Iris pigment epithelial cell (primary cell): ENCODE measurements at regions not wholly inside any gene's neighbourhood (a gene's known extent, or its start where the extent isn't known, plus 50 kb on each side); places are given as distances from the start of the nearest gene placed in this dataset.
"Not testable (repeated sequence)": the region's sequence is repeated elsewhere in the genome, so short reads cannot be mapped to it uniquely, and the experiment has no call there.

Experiments
- DNase-seq: peaks from one replicate; pipeline ENCODE4 v3.0.0-alpha.2; 2011; ENCODE audit warnings: low read depth

DNA sequence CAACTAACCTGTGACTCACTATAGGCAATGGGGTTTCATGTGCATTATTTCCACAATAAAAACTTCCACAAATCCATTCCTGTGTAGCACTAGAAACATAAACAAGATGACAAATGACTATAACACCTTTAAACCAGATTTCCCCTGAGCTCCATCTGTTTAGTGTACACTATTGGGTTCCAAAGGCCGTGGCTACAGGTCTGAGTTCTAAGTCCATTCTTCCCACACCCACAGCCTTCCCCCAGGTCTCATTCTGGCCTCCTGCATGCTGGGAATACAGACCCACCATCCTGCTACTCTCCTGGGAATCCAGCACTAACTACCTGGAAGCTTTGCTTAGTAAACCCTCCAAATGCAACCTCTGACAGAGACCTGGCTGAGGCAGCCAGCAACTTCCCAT lies 460.2 kb downstream of the RPIA start:
- DNase-seq, result not testable (repeated sequence)

- not testable (repeated sequence) for DNase-seq
Measured at GRCh38 chr2:89152501-89152900, 461.0 kb downstream of the RPIA start.

DNA sequence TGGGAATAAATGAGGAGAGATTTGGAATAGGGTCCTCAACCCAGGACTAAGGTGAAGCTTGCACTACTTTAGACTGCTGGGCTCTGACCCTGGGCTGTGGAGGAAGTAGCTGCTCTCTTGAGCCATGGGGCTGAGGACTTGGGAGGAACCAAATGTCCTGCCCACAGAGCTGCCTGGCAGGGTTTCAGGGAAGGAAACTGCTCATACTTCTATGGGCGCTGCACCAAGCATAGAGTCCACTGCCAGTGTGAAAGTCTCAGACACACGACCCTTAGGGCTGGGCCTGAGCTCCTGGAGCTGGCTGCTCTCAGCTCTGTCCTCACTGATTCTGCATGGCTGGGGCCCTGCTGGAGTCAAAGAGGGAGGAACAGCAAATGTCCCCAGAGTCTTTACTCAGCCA lies 461.7 kb downstream of the RPIA start:
- DNase-seq, result not testable (repeated sequence)

- DNase-seq, result not testable (repeated sequence)
Measured at GRCh38 chr2:89154247-89154682, 462.8 kb downstream of the RPIA start.

DNA sequence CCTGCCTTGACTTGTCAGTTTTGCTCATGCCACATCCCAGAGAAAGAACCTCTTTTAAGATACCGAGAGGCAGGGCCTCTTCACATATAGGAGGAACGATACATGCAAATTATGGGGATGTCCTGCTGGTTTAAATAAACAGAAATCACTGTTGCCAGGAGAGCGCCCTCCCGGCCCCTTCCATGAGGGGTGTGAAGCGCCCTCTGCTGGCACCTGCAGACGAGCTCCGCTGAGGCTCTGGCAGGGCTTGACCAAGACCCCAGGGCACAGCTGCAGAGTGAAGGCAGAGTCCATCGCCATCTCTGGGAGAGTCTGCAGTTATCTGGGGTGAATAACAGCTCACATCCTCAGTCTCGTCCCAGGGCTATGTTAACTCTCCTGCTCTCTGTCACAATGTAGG lies 468.8 kb downstream of the RPIA start:
- DNase-seq, result not testable (repeated sequence)

DNA sequence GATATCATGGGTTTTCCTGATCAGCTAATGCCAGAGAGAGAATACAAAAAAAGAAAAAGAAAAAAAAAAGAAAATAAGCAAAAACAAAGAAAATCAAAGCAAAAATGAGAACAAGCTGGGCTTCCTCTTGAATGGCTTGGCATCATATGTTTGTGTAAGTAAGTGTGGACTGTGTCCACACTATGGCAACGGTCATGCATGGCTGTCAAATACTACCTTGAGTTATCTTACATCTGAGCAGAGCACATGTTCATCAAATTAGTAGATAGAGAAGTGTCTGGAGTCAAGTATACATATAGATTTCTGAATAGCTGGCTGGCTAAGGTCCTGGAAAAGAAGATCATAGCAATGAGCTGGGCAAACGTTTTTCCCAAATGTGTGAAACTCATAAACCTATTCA lies 470.2 kb downstream of the RPIA start:
- not testable (repeated sequence) for DNase-seq

DNA sequence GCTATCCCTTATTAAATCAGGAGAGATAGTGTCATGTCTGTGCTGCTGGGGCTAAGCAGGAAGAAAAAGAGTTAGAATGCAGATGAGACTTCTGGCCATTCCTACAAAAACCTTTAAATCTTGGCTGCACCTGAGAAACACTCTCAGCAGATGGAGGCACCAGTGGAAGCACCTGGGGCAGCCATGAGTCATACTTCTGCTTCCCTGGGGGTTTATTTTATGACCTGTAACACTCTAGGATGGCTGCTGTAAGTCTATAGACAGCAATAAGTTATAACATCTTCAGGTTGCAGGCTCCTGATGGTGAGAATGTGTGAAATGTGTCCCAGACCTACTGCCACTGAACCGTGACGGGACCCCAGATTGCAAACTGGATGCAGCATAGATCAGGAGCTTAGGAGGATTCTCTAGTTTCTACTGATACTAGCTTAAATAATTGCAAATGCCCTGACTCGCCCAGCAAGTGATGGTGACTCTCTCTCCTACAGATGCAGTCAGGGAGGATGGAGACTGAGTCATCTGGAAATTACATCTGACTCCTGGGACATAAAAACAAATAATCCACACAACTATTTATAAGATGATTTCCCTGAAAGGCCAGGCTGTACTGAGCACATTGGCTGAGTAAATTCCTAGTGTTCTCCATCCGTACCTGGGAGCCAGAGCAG lies 479.2 kb downstream of the RPIA start:
- DNase-seq, result not testable (repeated sequence)

DNA sequence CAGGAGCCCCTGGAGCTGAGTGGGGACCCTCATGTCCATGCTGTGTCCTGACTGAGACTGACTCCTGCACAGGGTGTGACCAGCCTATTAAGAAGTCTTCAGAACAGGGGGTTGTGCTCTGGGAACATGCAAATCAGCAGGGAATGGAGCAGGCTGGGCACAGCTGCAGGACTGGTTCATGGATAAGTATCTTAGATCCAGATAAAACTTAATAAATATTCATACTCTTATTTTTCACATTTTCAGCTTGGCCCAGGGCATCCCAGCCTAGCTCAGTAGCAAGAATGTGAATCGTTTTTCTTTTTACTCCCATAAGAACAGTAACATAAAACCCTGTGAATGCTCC lies 479.7 kb downstream of the RPIA start:
- DNase-seq, result not testable (repeated sequence)

GRCh38 chr2:89177004-89177403 lies 485.5 kb downstream of the RPIA start:
- DNase-seq, result not testable (repeated sequence)

GRCh38 chr2:89182221-89182620 lies 490.7 kb downstream of the RPIA start:
- peak; percentile 17 for DNase-seq

DNA sequence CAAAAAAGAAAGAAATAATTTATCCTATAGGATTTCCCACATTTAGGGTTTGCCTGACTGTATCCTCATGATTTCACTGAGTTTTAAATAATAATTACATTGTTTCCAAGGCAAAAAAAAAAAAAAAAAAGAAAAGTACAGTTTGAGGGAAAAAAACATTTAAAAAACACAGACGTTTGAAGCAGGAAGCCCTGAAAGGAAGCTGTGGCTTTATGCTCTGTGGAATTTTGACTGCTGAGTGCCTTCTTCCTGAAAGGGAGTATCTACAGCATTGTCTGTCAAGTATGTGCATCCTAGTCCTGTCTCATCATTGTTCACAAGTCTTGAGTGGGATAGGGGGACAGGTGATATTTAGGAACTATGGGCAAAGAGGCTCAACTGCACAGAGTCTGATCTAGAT lies 493.3 kb downstream of the RPIA start:
- not testable (repeated sequence) for DNase-seq

GRCh38 chr2:89195636-89196251 lies 504.3 kb downstream of the RPIA start:
- not testable (repeated sequence) for DNase-seq

DNA sequence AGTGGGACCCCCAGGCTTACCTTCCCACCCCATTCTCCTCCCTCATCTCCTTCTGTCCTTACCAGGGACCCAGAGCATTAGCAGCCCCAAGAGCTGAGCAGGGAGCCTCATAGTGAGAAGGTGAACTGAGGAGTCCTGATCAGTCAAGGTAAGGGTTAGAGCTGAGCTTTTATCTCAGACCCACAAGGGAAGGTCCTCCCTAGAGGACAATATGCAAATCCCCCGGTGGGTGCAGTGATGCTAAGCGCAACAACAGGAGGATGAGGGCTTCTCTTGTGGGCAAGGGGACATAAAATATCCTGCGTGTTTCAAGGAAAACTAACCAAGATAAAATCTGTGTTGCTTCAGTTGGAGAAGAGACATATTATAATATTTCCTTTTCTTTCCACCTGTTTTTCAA lies 505.2 kb downstream of the RPIA start:
- not testable (repeated sequence) for DNase-seq

DNA sequence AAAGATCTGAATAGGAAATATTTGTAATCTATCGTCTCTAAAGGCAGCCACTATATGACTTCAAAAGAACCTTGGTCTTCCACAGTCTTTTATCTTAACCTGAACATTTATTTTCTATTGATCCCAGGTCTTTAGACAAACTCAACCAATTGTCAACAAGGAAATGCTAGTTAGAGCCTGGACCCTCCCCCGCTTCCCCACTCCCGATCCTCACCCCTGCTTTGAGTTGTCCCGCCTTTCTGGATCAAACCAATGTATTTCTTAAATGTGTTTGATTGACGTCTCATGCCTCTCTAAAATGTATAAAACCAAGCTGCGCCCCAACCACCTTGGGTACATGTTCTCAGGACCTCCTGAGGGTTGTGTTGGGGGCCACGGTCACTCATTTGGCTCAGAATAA lies 506.6 kb downstream of the RPIA start:
- DNase-seq, result not testable (repeated sequence)

DNA sequence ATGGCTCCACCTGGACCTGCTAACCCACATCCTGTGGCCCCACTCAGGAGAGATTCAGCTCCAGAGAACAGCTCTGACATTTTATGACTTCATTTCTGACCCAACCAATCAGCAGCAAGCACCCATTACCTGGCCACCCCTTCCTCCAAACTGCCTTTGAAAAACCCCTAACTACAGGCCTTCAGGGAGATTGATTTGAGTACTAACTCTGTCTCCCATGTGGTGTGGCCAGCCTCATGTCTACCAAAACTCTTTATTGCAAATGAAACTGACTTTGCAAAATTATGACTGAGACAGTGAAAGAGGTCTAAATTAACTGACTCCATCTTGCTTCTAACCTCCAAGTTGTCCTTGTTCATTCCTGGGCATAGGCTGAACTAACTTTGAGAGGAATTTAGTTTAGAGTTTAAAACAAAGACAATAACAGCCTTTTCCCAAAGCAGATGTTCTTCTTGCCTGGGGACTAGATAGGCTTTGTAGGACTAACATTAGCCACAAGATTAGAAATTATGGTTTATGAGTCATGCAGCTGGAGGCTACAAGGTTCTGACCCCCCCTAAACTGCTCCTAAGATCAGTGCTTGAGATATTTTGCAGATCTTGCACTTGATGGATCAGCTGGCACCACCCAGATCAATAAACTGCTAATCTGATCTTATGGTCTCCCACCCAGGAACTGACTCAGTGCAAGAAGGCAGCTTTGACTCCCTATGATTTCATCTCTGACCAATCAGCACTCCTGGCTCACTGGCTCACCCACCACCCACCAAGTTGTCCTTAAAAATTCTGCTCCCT lies 508.2 kb downstream of the RPIA start:
- DNase-seq, result not testable (repeated sequence)

DNA sequence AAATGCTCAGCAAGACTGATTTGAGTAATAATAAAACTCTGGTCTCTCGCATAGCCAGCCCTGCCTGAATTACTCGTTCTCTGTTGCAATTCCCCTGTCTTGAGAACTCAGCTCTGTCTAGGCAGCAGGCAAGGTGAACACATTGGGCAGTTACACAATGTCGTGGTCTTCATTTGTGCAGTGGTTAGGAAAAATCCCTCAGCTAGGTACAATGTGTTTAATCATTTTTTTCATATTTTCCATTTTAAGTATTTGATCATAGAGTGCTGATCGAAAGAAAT lies 508.7 kb downstream of the RPIA start:
- not testable (repeated sequence) for DNase-seq

- not testable (repeated sequence) for DNase-seq
Measured at GRCh38 chr2:89202518-89202917, 511.0 kb downstream of the RPIA start.

GRCh38 chr2:89205153-89205552 lies 513.7 kb downstream of the RPIA start:
- peak; percentile 5 for DNase-seq

GRCh38 chr2:89208144-89208932 lies 516.9 kb downstream of the RPIA start:
- peak; percentile 70 for DNase-seq

DNA sequence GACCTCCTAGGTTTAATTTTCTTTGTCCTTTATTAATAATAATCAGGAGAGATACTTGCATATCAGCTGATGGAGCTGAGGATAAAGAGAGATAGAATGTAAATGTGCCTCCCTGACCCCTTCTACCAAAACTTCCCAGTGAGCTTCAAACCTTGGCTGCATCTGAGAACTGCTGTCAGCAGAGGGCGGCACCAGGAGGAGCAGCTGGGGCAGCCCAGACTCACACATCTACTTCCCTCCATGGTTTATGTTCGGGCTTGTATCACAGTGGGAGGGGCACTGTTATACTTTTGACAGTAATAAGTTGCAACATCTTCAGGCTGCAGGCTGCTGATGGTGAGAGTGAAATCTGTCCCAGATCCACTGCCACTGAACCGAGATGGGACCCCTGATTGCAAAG lies 521.7 kb downstream of the RPIA start:
- peak; percentile 28 for DNase-seq

GRCh38 chr2:89213811-89214210 lies 522.3 kb downstream of the RPIA start:
- DNase-seq, result not testable (repeated sequence)

DNA sequence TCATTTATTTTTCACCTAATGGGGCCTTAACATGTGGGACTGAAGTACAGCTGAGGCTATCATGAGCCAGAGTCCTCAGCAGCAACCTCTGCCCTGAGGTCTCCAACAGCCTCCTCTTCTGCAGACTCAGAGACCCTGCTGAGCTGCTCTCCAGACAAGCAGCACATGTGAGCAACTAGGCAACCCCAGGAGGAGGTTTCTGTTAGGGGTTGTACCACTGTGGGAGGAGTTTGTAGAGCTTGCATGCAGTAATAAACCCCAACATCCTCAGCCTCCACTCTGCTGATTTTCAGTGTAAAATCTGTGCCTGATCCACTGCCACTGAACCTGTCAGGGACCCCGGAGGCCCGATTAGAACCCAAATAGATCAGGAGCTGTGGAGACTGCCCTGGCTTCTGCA lies 530.0 kb downstream of the RPIA start:
- not testable (repeated sequence) for DNase-seq
